Thoracic aorta (tissue), 2 donors: ENCODE measurements at regions not wholly inside any gene's neighbourhood (a gene's known extent, or its start where the extent isn't known, plus 50 kb on each side); places are given as distances from the start of the nearest gene placed in this dataset.

ENCODE experiments used
- ATAC-seq: fragments of 150-250 bp; one replicate; pipeline ENCODE4 v1.8.0; 2017; ENCODE audit warnings: low read depth; ENCODE audit not compliant: insufficient number of reproducible peaks, low FRiP score
- DNase-seq: peaks from one replicate; pipeline ENCODE4 v3.0.0-alpha.2; 2020; ENCODE audit warnings: low spot score
- H3K27ac ChIP-seq, 2 donors: fragments of 200-600 bp; sonication (generic); 1 replicate in 1 of 2; 2 replicates in 1 of 2; pipeline ENCODE4 v1.5.1; 2016; ENCODE audit warnings: mild to moderate bottlenecking in 2 of 2, moderate library complexity in 2 of 2
- H3K27me3 ChIP-seq: fragments of 200-600 bp; sonication (generic); replicated peaks from 2 replicates; pipeline ENCODE4 v1.6.0; 2016; ENCODE audit warnings: mild to moderate bottlenecking; ENCODE audit not compliant: insufficient read depth
- H3K36me3 ChIP-seq: fragments of 200-600 bp; sonication (generic); one replicate; pipeline ENCODE4 v1.5.1; 2016
- H3K4me1 ChIP-seq, 2 donors: fragments of 200-600 bp; sonication (generic); 1 replicate in 1 of 2; 2 replicates in 1 of 2; pipeline versions ENCODE4 v1.5.1 to v1.6.0; 2016; ENCODE audit warnings: low read depth in 2 of 2, mild to moderate bottlenecking in 1 of 2; ENCODE audit not compliant: control insufficient read depth in 1 of 2
- H3K4me3 ChIP-seq: fragments of 200-600 bp; sonication (generic); 2 replicates; pipeline ENCODE4 v1.5.1; 2016; ENCODE audit warnings: mild to moderate bottlenecking
- H3K9me3 ChIP-seq: fragments of 200-600 bp; sonication (generic); 2 replicates; pipeline ENCODE4 v1.5.1; 2016
- CTCF ChIP-seq: fragments of 200-600 bp; sonication (generic); IDR thresholded peaks from one replicate; pipeline ENCODE4 v1.5.1; 2019; ENCODE audit warnings: antibody characterized with exemption

GRCh38 chr22:44391481-44392445, 79.0 kb upstream of the SHISAL1 start:
- TF ChIP-seq CTCF = no peak
- no peak overlapping the region for H3K27ac ChIP-seq
- no peaks in the 10 kb centered on the region for H3K36me3 ChIP-seq
- DNase-seq (no peak), ATAC-seq (no peak)
- H3K27me3 ChIP-seq = no peaks in the 10 kb centered on the region
- no peaks in the 10 kb centered on the region for H3K9me3 ChIP-seq
- H3K4me3 ChIP-seq = no peak overlapping the region
- H3K4me1 ChIP-seq = no peaks in the 10 kb centered on the region

GRCh38 chr22:44391015-44391414, 78.3 kb upstream of the SHISAL1 start:
- no peak for TF ChIP-seq CTCF
- Histone ChIP-seq H3K4me3 (no peak overlapping the region), H3K4me1 (no peaks in the 10 kb centered on the region), H3K36me3 (no peaks in the 10 kb centered on the region), H3K27me3 (no peaks in the 10 kb centered on the region), H3K27ac (no peak overlapping the region), H3K9me3 (no peaks in the 10 kb centered on the region)
- ATAC-seq = no peak
- no peak for DNase-seq

- Histone ChIP-seq H3K4me1 (no peaks in the 10 kb centered on the region), H3K27ac (no peak overlapping the region), H3K27me3 (no peaks in the 10 kb centered on the region), H3K36me3 (no peaks in the 10 kb centered on the region), H3K9me3 (no peaks in the 10 kb centered on the region), H3K4me3 (no peak overlapping the region)
- ATAC-seq (no peak), DNase-seq (no peak)
- no peak for TF ChIP-seq CTCF
Observed at GRCh38 chr22:44390613-44390970, 77.8 kb upstream of the SHISAL1 start.

GRCh38 chr22:44389926-44390612, 77.3 kb upstream of the SHISAL1 start:
- Histone ChIP-seq H3K4me1 (no peaks in the 10 kb centered on the region), H3K27ac (no peak overlapping the region), H3K4me3 (no peak overlapping the region), H3K27me3 (no peaks in the 10 kb centered on the region), H3K36me3 (no peaks in the 10 kb centered on the region), H3K9me3 (no peaks in the 10 kb centered on the region)
- DNase-seq = no peak
- no peak for ATAC-seq
- TF ChIP-seq CTCF = no peak

GRCh38 chr22:44389181-44389580, 76.4 kb upstream of the SHISAL1 start:
- no peak for ATAC-seq
- no peak for TF ChIP-seq CTCF
- no peaks in the 10 kb centered on the region for H3K36me3 ChIP-seq
- no peaks in the 10 kb centered on the region for H3K4me1 ChIP-seq
- no peak for DNase-seq
- H3K4me3 ChIP-seq = no peak overlapping the region
- H3K27ac ChIP-seq = no peak overlapping the region
- no peaks in the 10 kb centered on the region for H3K27me3 ChIP-seq
- H3K9me3 ChIP-seq = no peaks in the 10 kb centered on the region
